Astrocyte of the cerebellum (primary cell): ENCODE measurements at regions not wholly inside any gene's neighbourhood (a gene's known extent, or its start where the extent isn't known, plus 50 kb on each side); places are given as distances from the start of the nearest gene placed in this dataset.

Experiments used
- DNase-seq: peaks from one replicate; pipeline ENCODE4 v3.0.0-alpha.2; 2011; ENCODE audit warnings: low read depth
- H3K4me3 ChIP-seq: 2 replicates; pipeline ENCODE4 v1.5.1; 2011; ENCODE audit warnings: mild to moderate bottlenecking, low read depth, low read length, moderate library complexity
- CTCF ChIP-seq: IDR thresholded peaks from 2 replicates; pipeline ENCODE4 v1.5.1; 2012; ENCODE audit warnings: low read length, low read depth, moderate library complexity, mild to moderate bottlenecking; ENCODE audit errors: missing control alignments
- in situ Hi-C: cut with HindIII; loops from 2 replicates; pipeline ENCODE4 v1.10.0; 2017; ENCODE audit warnings: low sequenced_read_pairs

- in situ Hi-C loops: no loop called here
- DNase-seq: no peak
- H3K4me3 ChIP-seq: no peak overlapping the region
- TF ChIP-seq CTCF: no peak
Observed at GRCh38 chr1:221264848-221265247, 385.6 kb downstream of the HLX start.

GRCh38 chr1:221268295-221268694, 389.1 kb downstream of the HLX start:
- TF ChIP-seq CTCF: no peak
- no peak overlapping the region for H3K4me3 ChIP-seq
- in situ Hi-C loops: no loop called here
- DNase-seq: peak; percentile 88

- in situ Hi-C loops: loop anchor here (10.0 kb wide), 1 partner anchor 163 kb away; no protein-coding TSS in a partner anchor
- H3K4me3 ChIP-seq: no peak overlapping the region
- no peak for DNase-seq
- TF ChIP-seq CTCF: no peak
Observed at GRCh38 chr1:221271701-221272100, 392.5 kb downstream of the HLX start.

GRCh38 chr1:221272940-221273339, 393.7 kb downstream of the HLX start:
- no peak overlapping the region for H3K4me3 ChIP-seq
- no peak for TF ChIP-seq CTCF
- in situ Hi-C loops: loop anchor here (10.0 kb wide), 1 partner anchor 162 kb away; no protein-coding TSS in a partner anchor
- no peak for DNase-seq

GRCh38 chr1:221274373-221274772, 395.1 kb downstream of the HLX start:
- no peak overlapping the region for H3K4me3 ChIP-seq
- TF ChIP-seq CTCF: no peak
- in situ Hi-C loops: loop anchor here (10.0 kb wide), 1 partner anchor 160 kb away; no protein-coding TSS in a partner anchor
- no peak for DNase-seq

GRCh38 chr1:221276896-221277409, 397.7 kb downstream of the HLX start:
- in situ Hi-C loops: loop anchor here (10.0 kb wide), 1 partner anchor 158 kb away; no protein-coding TSS in a partner anchor
- DNase-seq: peak; percentile 64
- no peak for TF ChIP-seq CTCF
- no peak overlapping the region for H3K4me3 ChIP-seq
